GM12874 (cell line): ENCODE measurements at regions not wholly inside any gene's neighbourhood (a gene's known extent, or its start where the extent isn't known, plus 50 kb on each side); places are given as distances from the start of the nearest gene placed in this dataset.

Experiments used
- CTCF ChIP-seq: IDR thresholded peaks from 2 replicates; pipeline ENCODE4 v1.5.1; 2011; ENCODE audit warnings: low read depth, mild to moderate bottlenecking, control low read depth, low read length, moderate library complexity; ENCODE audit not compliant: insufficient read depth

DNA sequence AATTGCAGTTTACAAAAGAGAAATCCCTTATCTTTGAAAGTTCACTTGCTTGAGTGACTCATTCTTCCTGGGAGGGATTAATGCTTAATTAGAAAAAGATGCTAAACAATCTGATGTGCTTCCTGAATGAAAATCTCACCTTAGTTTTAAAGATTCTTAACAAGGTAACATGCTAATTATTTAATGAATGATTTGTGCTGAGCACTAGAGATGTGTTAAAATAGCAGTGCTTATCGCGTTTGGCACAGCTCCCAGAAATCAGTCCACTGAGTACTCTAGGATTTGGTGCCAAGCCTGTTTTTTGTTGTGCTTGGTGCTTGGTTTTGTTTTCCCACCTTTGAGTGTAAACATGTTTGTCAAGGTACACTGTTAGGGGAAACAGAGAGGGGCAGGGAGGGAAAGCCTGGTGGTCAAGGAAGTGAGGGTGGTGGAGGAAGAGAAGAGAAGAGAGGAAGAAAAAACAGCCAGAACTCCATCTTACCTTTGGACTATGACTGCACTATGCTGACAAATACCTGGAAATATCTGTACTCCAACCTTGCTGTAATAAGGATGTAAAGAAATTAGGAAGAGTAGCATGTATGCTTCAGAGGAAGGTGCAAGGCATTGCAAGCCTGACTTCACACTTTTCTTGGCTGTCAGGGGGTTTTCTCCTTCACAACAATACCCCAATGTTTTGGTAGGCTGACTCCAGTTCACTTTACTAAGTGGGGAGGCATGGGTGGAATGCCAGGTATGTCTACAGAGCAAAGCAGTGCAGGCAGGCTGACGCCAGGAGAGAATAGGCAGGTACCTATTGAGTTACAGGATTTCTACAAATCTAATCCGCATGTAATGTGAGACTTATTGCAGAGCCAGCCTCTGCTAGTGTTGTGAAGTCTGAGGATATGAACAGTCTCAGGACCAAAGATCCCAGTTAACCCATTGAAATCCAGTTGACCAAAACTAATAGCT, 157.2 kb upstream of the ISL1 start:
- no peak for TF ChIP-seq CTCF

DNA sequence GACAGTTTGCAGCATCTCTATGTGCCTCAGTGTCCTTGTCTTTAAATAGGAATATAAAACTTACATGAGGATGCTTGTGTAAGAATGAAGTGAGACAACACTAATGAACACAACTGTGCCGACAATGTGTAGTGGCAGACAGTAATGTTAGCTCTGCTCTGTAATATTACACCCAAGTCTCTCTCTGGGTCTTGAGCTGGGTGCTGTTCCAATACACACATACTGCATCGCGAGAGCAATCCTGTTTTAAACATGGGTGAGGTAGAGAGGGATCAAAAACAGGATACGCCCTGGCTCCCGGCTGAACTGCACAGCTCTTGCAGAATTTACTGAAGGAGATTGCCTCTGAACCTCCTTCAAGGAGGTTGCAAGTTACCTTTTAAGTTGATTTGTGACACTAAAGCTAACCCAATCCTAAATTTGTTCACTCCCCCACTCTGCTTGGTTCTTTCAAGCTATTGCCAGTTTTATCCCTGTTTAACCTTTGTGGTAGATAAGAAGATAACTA, 155.2 kb upstream of the ISL1 start:
- TF ChIP-seq CTCF, result no peak

DNA sequence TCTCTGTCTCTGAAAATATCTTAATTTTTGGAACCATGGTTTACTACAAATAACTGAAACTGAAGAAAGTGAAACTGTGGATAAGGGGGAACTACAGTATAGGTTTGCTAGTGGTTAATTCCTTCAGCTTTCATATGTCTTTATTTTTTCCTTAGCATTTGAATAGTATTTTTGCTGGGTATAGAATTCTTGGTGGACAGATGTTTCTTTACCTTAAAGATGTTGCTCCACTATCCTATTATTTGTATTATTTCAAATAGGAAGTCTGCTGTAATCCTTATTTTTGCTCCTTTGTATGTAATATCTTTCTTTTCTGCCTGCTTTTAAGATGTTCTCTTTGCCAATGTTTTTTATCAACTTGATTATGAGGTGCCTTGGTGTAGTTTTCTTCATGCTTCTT, 152.9 kb upstream of the ISL1 start:
- no peak for TF ChIP-seq CTCF

GRCh38 chr5:51242456-51242855, 140.8 kb upstream of the ISL1 start:
- TF ChIP-seq CTCF, result no peak

DNA sequence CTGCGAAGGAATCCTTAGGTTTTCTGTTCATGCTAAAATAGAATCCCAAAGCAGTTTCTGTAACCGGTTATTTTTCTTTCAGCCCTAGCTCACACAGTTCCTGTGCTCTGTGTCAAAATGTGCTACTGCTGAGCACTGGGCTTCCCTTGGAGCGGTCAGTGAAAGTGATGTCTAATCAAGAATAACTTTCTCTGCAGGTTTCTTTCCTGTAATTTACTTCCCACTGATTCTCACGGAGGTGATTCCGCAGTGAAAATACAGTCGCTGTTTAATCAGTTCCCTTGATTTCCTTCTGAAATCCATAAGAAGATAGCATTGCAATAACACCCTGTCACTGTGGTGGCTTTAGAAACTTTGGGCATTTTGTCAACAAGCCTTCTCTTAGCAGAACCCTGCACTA, 112.0 kb upstream of the ISL1 start:
- no peak for TF ChIP-seq CTCF

DNA sequence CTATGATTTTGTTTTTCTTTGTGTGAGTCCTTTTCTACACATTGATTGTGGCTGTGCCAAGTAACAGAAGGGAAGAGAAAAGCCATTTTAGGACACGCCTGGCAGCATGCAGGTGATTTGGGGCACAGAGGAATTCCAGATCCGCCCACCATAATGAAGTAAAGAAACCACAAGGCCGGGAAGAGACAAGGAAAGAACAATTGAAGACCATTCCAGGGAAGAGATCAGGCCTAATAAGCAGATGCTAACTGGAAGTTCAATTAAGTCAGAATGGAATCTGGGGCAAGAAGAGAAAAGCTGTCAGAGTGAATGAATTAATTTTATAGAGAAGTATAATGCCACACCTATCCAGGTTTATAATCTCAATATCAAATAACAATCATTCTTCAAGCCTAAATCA, 110.2 kb upstream of the ISL1 start:
- TF ChIP-seq CTCF, result no peak

GRCh38 chr5:51273871-51274270, 109.4 kb upstream of the ISL1 start:
- no peak for TF ChIP-seq CTCF
